ENCODE measurements at regions not wholly inside any gene's neighbourhood (a gene's known extent, or its start where the extent isn't known, plus 50 kb on each side); places are given as distances from the start of the nearest gene placed in this dataset.

DNA sequence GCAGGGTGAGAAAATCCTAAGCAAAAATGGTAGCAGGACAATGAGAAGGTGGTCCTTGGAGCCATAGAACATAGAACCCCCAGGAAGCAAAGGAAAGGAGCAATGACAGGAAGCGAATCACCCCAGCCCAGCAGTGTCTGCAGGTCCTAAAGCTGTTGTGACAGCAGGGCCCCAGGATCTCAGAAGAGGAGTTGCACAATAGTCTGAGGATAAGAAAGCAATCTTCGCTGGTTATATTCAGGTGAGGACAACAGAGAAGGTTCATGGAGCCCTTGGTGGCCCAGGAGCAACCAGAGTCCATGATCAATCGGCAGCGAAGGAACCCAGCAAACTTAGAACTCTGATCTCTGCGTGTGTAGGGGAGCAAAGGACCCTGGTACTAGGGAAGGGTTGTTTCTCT, 234.8 kb upstream of the IRX2 start:
- TF ChIP-seq ARNT (IDR thresholded peaks at IDR 0.05) (no peak), ZNF384 (IDR thresholded peaks at IDR 0.05) (no peak), TARDBP (IDR thresholded peaks at IDR 0.05) (no peak), FOXA1 (IDR thresholded peaks at IDR 0.05) (no peak), ELF4 (IDR thresholded peaks at IDR 0.05) (no peak), SUZ12 (IDR thresholded peaks at IDR 0.05) (no peak)
- TF ChIP-seq, protein P1, sequence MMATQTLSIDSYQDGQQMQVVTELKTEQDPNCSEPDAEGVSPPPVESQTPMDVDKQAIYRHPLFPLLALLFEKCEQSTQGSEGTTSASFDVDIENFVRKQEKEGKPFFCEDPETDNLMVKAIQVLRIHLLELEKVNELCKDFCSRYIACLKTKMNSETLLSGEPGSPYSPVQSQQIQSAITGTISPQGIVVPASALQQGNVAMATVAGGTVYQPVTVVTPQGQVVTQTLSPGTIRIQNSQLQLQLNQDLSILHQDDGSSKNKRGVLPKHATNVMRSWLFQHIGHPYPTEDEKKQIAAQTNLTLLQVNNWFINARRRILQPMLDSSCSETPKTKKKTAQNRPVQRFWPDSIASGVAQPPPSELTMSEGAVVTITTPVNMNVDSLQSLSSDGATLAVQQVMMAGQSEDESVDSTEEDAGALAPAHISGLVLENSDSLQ (IDR thresholded peaks at IDR 0.05), result no peak

Data from HEK293T (cell line).